ENCODE measurements at regions not wholly inside any gene's neighbourhood (a gene's known extent, or its start where the extent isn't known, plus 50 kb on each side); places are given as distances from the start of the nearest gene placed in this dataset.

DNA sequence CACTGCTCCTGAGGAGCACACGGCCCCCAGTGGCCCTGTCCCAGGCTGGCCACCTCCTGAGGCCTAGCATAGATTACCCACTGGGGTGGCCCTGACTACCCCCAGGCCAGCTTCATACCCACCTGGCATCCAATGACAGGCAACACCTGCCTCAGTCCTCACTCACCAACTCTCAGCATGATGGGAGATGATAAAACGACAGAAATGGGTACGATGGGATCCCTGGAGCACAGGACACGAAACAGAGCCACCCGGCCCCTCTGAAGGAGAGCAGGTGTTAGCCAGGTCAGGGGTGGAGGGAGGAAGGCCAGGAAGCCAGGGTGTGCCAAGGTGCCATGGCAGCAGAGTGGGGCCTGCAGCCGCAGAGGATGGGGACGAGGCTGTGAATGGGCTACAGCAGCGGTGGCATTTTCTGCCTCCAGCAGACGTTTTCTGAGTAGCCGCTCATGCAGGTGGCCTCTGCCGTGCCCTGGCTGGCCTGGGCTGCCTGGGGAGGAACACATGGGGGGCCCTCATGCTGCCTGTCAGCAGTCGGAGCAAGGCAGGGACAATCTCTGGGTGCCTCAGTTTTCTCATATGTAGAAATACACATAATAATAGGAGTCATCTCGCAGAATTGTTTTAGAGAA lies 50.2 kb upstream of the FGF3 start:
- H3K27ac ChIP-seq, result no peak overlapping the region
- no peaks in the 10 kb centered on the region for H3K9me3 ChIP-seq
- H3K4me1 ChIP-seq, result no peaks in the 10 kb centered on the region
- WGBS, 2 donors, result 84 to 95% methylated on average over 9 to 13 of the region's 13 CpGs
- DNase-seq, result no peak
- no peak overlapping the region for H3K4me3 ChIP-seq
- no peak for TF ChIP-seq POLR2A (IDR thresholded peaks at IDR 0.05)
- TF ChIP-seq, protein P1, sequence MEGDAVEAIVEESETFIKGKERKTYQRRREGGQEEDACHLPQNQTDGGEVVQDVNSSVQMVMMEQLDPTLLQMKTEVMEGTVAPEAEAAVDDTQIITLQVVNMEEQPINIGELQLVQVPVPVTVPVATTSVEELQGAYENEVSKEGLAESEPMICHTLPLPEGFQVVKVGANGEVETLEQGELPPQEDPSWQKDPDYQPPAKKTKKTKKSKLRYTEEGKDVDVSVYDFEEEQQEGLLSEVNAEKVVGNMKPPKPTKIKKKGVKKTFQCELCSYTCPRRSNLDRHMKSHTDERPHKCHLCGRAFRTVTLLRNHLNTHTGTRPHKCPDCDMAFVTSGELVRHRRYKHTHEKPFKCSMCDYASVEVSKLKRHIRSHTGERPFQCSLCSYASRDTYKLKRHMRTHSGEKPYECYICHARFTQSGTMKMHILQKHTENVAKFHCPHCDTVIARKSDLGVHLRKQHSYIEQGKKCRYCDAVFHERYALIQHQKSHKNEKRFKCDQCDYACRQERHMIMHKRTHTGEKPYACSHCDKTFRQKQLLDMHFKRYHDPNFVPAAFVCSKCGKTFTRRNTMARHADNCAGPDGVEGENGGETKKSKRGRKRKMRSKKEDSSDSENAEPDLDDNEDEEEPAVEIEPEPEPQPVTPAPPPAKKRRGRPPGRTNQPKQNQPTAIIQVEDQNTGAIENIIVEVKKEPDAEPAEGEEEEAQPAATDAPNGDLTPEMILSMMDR (IDR thresholded peaks at IDR 0.05), result no peak
- no peaks in the 10 kb centered on the region for H3K27me3 ChIP-seq
- H3K36me3 ChIP-seq (ENCODE audit: low read depth, missing control alignments), result no peaks in the 10 kb centered on the region
- intact Hi-C loops (cut with DNase I; ENCODE audit: low total_unique reads), result no loop called here

DNA sequence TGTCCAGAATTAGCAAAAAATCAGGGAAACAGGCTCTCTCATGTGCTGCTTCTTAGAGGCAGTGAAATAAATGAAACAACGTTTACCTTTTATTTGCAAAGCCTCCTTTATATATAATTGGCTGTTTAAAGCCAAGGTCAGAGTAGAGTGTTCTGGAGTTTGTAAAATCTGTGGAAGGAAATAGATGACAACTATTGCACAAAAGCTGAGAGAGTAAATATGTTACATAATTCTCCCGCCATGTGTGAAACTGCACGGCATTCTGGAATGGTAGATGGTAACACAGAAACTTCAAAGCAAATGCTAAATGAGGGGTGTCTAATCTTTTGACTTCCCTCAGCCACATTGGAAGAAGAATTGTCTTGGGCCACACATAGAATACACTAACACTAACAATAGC lies 51.5 kb upstream of the FGF3 start:
- TF ChIP-seq, protein P1 (IDR thresholded peaks at IDR 0.05), result no peak
- no peak for TF ChIP-seq POLR2A (IDR thresholded peaks at IDR 0.05)

DNA sequence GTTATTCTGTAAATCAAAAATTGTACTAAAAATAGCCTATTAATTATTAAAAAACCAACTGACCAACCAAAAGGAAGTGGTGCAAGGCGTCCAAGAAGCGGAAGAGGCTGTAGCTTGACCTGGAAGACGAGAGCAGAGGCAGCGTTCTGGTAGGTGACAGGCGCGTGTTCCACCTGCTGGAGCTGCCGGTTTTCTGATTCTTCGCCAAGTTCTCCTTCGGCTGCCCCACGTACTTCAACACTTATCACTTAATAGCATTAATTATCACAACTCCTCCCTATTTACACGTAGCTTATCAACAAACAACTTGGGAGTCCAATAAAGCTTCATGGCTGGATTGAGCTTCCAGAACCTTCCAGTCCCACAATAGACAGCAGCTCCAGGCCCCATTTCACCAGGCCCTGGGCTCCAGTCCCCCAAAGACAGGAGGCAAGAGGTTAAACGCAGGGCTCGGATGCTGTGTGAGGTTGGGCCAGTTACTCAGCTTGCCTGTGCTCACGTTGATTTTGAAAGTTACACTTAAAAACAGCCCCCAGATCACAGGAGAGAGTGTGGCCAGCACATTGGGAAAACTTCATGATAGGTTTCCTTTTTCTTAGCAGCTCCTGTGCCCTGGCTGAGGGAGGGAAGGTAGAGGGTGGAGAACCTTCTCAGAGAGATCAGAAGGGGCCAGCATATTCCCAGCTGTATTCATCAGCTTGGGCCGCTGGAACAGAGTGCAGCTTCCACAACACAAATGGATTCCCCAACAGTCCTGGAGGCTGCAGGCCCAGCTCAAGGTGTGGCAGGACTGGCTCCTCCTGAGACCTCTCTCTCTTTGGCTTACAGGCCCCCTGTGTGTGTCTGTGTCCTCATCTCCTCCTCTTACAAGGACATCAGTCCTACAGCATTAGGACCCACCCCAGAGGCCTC lies 54.2 kb upstream of the FGF3 start:
- TF ChIP-seq, protein P1 (IDR thresholded peaks at IDR 0.05), result no peak
- no peak for TF ChIP-seq POLR2A (IDR thresholded peaks at IDR 0.05)
- H3K27ac ChIP-seq, result no peak overlapping the region
- H3K36me3 ChIP-seq (ENCODE audit: low read depth, missing control alignments), result no peaks in the 10 kb centered on the region
- H3K27me3 ChIP-seq, result no peaks in the 10 kb centered on the region
- intact Hi-C loops (cut with DNase I; ENCODE audit: low total_unique reads), result no loop called here
- H3K4me1 ChIP-seq, result no peaks in the 10 kb centered on the region
- WGBS, 2 donors, result 85 to 89% methylated on average over 15 of the region's 15 CpGs
- no peaks in the 10 kb centered on the region for H3K9me3 ChIP-seq
- DNase-seq, result no peak
- H3K4me3 ChIP-seq, result no peak overlapping the region

More for the DNA sequence above, 51.5 kb upstream of the FGF3 start:
- Histone ChIP-seq H3K27ac (no peak overlapping the region), H3K36me3 (ENCODE audit: low read depth, missing control alignments) (no peaks in the 10 kb centered on the region), H3K9me3 (no peaks in the 10 kb centered on the region), H3K4me3 (no peak overlapping the region), H3K4me1 (no peaks in the 10 kb centered on the region), H3K27me3 (no peaks in the 10 kb centered on the region)
- WGBS, 2 donors, result 63 to 68% methylated on average over 3 of the region's 3 CpGs
- intact Hi-C loops (cut with DNase I; ENCODE audit: low total_unique reads), result no loop called here
- no peak for DNase-seq

DNA sequence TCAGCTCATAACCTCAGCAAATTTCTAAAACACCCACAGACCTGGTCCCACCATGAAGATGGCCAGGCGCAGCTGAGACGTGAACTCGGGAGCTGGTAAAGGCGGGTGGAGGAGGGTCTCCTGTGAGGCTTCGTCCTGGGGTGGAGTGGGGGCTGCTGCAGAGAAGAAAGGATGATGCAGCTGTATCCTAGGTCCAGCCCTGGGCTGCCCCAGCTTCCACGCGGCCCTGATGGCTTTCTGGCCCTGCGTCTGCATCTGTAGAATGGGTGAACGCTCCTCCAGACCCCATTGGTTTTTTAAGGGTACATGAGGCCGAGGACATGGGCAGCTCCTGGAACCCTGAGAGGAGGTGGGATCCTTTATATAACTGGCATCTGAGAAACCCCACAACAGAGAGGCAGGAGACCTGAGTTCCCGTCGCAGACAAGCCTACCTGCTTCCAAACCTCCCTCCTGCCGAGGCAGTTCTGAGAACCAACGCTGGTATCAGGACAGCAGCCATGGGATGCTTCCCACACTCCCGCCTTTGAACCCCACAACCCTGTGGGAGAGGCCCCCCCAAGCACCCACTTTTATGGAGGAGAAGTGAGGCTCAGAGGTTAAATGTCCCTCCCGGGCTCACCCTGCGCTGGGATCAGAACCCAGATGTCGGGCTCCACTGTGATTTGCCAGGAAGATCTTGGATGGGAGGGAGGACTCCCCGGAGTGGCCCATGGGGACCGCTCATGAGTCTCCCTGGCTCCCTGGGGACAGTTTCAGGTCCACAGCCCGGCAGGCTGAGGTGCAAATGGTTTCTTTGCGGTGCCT lies 55.2 kb upstream of the FGF3 start:
- Histone ChIP-seq H3K27me3 (no peaks in the 10 kb centered on the region), H3K36me3 (ENCODE audit: low read depth, missing control alignments) (no peaks in the 10 kb centered on the region), H3K27ac (no peak overlapping the region), H3K4me1 (no peaks in the 10 kb centered on the region), H3K9me3 (no peaks in the 10 kb centered on the region), H3K4me3 (no peak overlapping the region)
- intact Hi-C loops (cut with DNase I; ENCODE audit: low total_unique reads), result no loop called here
- no peak for DNase-seq
- no peak for TF ChIP-seq POLR2A (IDR thresholded peaks at IDR 0.05)
- TF ChIP-seq, protein P1 (IDR thresholded peaks at IDR 0.05), result no peak
- 93% methylated on average over 19 to 22 of the region's 22 CpGs for WGBS, 2 donors

All from testis (tissue), 2 donors.